Renal pelvis (tissue), 1 donor: ENCODE measurements at regions not wholly inside any gene's neighbourhood (a gene's known extent, or its start where the extent isn't known, plus 50 kb on each side); places are given as distances from the start of the nearest gene placed in this dataset.
"Not testable (repeated sequence)": the region's sequence is repeated elsewhere in the genome, so short reads cannot be mapped to it uniquely, and the experiment has no call there.

ENCODE experiments used
- DNase-seq: peaks from one replicate; pipeline ENCODE4 v3.0.0-alpha.2; 2013

GRCh38 chr3:73228437-73228836, 167.0 kb downstream of the EBLN2 start:
- no peak for DNase-seq

- no peak for DNase-seq
These were observed 167.5 kb downstream of the EBLN2 start for GRCh38 chr3:73228959-73229358.

- no peak for DNase-seq
These were observed 173.0 kb downstream of the EBLN2 start for GRCh38 chr3:73234354-73235014.

GRCh38 chr3:73235768-73236167, 174.3 kb downstream of the EBLN2 start:
- DNase-seq = no peak

- DNase-seq = no peak
These were observed 175.4 kb downstream of the EBLN2 start for GRCh38 chr3:73236867-73237266.

- DNase-seq = no peak
These were observed 182.3 kb downstream of the EBLN2 start for GRCh38 chr3:73243740-73244139.

- DNase-seq = no peak
These were observed 184.0 kb downstream of the EBLN2 start for GRCh38 chr3:73245459-73245858.

- no peak for DNase-seq
These were observed 187.6 kb downstream of the EBLN2 start for GRCh38 chr3:73249047-73249446.

GRCh38 chr3:73254062-73254461, 192.6 kb downstream of the EBLN2 start:
- no peak for DNase-seq

GRCh38 chr3:73255609-73256029, 194.2 kb downstream of the EBLN2 start:
- peak; percentile 52 for DNase-seq

- no peak for DNase-seq
These were observed 195.7 kb downstream of the EBLN2 start for GRCh38 chr3:73257186-73257585.

- DNase-seq = no peak
These were observed 196.6 kb downstream of the EBLN2 start for GRCh38 chr3:73258057-73258456.

GRCh38 chr3:73259291-73259690, 197.8 kb downstream of the EBLN2 start:
- no peak for DNase-seq

- DNase-seq = no peak
These were observed 198.4 kb downstream of the EBLN2 start for GRCh38 chr3:73259856-73260255.

GRCh38 chr3:73266558-73266957, 205.1 kb downstream of the EBLN2 start:
- DNase-seq = not testable (repeated sequence)

GRCh38 chr3:73269126-73269525, 207.7 kb downstream of the EBLN2 start:
- DNase-seq = not testable (repeated sequence)

- DNase-seq = no peak
These were observed 209.5 kb downstream of the EBLN2 start for GRCh38 chr3:73270839-73271483.

GRCh38 chr3:73273341-73273740, 211.9 kb downstream of the EBLN2 start:
- DNase-seq = no peak

- DNase-seq = no peak
These were observed 219.3 kb downstream of the EBLN2 start for GRCh38 chr3:73280746-73281145.

GRCh38 chr3:73284472-73284871, 223.0 kb downstream of the EBLN2 start:
- no peak for DNase-seq

- no peak for DNase-seq
These were observed 230.1 kb downstream of the EBLN2 start for GRCh38 chr3:73291541-73291940.

- peak; percentile 50 for DNase-seq
These were observed 230.8 kb downstream of the EBLN2 start for GRCh38 chr3:73292220-73292619.

GRCh38 chr3:73294537-73294936, 233.1 kb downstream of the EBLN2 start:
- no peak for DNase-seq
